ENCODE measurements at regions not wholly inside any gene's neighbourhood (a gene's known extent, or its start where the extent isn't known, plus 50 kb on each side); places are given as distances from the start of the nearest gene placed in this dataset.

GRCh38 chr2:59690849-59691248, 862.6 kb downstream of the BCL11A start:
- Histone ChIP-seq H3K18ac (ENCODE audit: extremely low read depth, low read length) (no peak overlapping the region), H3K23ac (ENCODE audit: insufficient read length) (no peak overlapping the region), H3K56ac (replicated peaks; ENCODE audit: insufficient read length, low read depth, low read length) (no peak overlapping the region), H3K27me3 (replicated peaks in 1 of 4; ENCODE audit: control insufficient read depth in 3 of 4, extremely low read depth in 1 of 4, insufficient read depth in 3 of 4, low read length in 3 of 4) (no peaks in the 10 kb centered on the region), H3K14ac (ENCODE audit: insufficient read length) (no peak overlapping the region), H3K27ac (ENCODE audit: low read depth, low read length) (no peak overlapping the region), H3K79me2 (ENCODE audit: control insufficient read depth in 1 of 2, insufficient read depth in 2 of 2, low read length in 2 of 2) (no peaks in the 10 kb centered on the region), H3K4me3 (ENCODE audit: extremely low read depth in 1 of 4, insufficient read depth in 2 of 4, low read depth in 3 of 4, low read length in 4 of 4) (no peak overlapping the region), H2AFZ (ENCODE audit: low read length) (no peak overlapping the region), H3K4me2 (ENCODE audit: insufficient read depth in 1 of 2, low read depth in 2 of 2, low read length in 2 of 2) (no peak overlapping the region), H4K20me1 (replicated peaks in 1 of 2; ENCODE audit: control insufficient read depth in 1 of 2, insufficient read depth in 2 of 2, low read length in 2 of 2) (no peaks in the 10 kb centered on the region), H3K23me2 (ENCODE audit: low read depth, low read length) (no peaks in the 10 kb centered on the region), H2BK120ac (replicated peaks; ENCODE audit: low read depth, low read length) (no peak overlapping the region), H3K79me1 (ENCODE audit: low read depth, low read length) (no peaks in the 10 kb centered on the region), H3K36me3 (ENCODE audit: control insufficient read depth in 2 of 4, insufficient read depth in 4 of 4, low read length in 3 of 4) (no peaks in the 10 kb centered on the region), H2BK15ac (ENCODE audit: low read length) (no peak overlapping the region), H2BK20ac (ENCODE audit: low read length) (no peak overlapping the region), H4K5ac (ENCODE audit: insufficient read length, low read depth, low read length) (no peak overlapping the region), H3K9me3 (ENCODE audit: insufficient read depth in 2 of 2, low read depth in 1 of 2, low read length in 1 of 2) (no peaks in the 10 kb centered on the region), H2BK12ac (ENCODE audit: low read depth, low read length) (no peak overlapping the region), H3K4me1 (replicated peaks in 1 of 4; ENCODE audit: control insufficient read depth in 3 of 4, insufficient read depth in 4 of 4, low read length in 3 of 4) (no peaks in the 10 kb centered on the region; a peak in 1 of 7 replicates), H3K9ac (replicated peaks in 1 of 4; ENCODE audit: extremely low read depth in 1 of 4, low read depth in 3 of 4, low read length in 3 of 4) (no peak overlapping the region), H2AK5ac (ENCODE audit: low read depth, low read length) (no peak overlapping the region), H4K8ac (ENCODE audit: extremely low read depth, insufficient read depth, low read length) (no peak overlapping the region), H3K4ac (replicated peaks; ENCODE audit: insufficient read length, low read depth, low read length) (no peak overlapping the region), H2BK5ac (ENCODE audit: low read depth, low read length) (no peak overlapping the region), H4K91ac (replicated peaks; ENCODE audit: insufficient read length, low read length) (no peak overlapping the region)
- CTCF ChIA-PET (ENCODE audit: partially characterized antibody), result interaction anchor here (0.9 kb wide), 1 partner anchor 394 kb away, joined by 3 read pairs; no protein-coding TSS in a partner anchor
- no peak for TF ChIP-seq SIX5 (IDR thresholded peaks at IDR 0.05; ENCODE audit: low read depth, low read length)
- no peak for TF ChIP-seq ATF3 (IDR thresholded peaks at IDR 0.05; ENCODE audit: insufficient read depth, low read depth, low read length)
- TF ChIP-seq JUN (IDR thresholded peaks at IDR 0.05; ENCODE audit: low read depth, low read length), result no peak
- TF ChIP-seq CHD1 (IDR thresholded peaks at IDR 0.05; ENCODE audit: low read depth, low read length), result no peak
- TF ChIP-seq BRCA1 (IDR thresholded peaks at IDR 0.05; ENCODE audit: low read depth, low read length), result no peak
- TF ChIP-seq NRF1 (IDR thresholded peaks at IDR 0.05; ENCODE audit: low read depth, low read length), result no peak
- no peak for TF ChIP-seq EZH2 (IDR thresholded peaks at IDR 0.05; ENCODE audit: low read depth, low read length, severe bottlenecking)
- no peak for TF ChIP-seq EP300 (IDR thresholded peaks at IDR 0.05; ENCODE audit: borderline replicate concordance in 1 of 2, low read depth in 2 of 2, low read length in 2 of 2)
- no peak for TF ChIP-seq CREB1 (IDR thresholded peaks at IDR 0.05)
- no peak for TF ChIP-seq CBX8 (IDR thresholded peaks at IDR 0.05; ENCODE audit: borderline replicate concordance, low read depth, low read length)
- no peak for TF ChIP-seq SIRT6 (IDR thresholded peaks at IDR 0.05; ENCODE audit: low read length)
- TF ChIP-seq SP1 (IDR thresholded peaks at IDR 0.05; ENCODE audit: low read depth, low read length), result no peak
- no peak for TF ChIP-seq RBBP5 (IDR thresholded peaks at IDR 0.05; ENCODE audit: borderline replicate concordance, low read depth, low read length)
- no peak for TF ChIP-seq CEBPB (IDR thresholded peaks at IDR 0.05; ENCODE audit: low read depth, low read length)
- no peak for TF ChIP-seq TAF1 (IDR thresholded peaks at IDR 0.05; ENCODE audit: low read depth, low read length)
- no peak for FAIRE-seq
- 91% methylated on average over 4 of the region's 4 CpGs; no CpG with 5 or more reads in 1 of the 2 experiments for WGBS, 2 experiments (ENCODE audit: extremely low coverage in 1 of 2, insufficient coverage in 1 of 2, insufficient read length in 1 of 2, insufficient replicate concordance in 2 of 2, low coverage in 1 of 2, low lambda C conversion rate in 2 of 2, missing lambda C conversion rate in 1 of 2)
- POLR2A ChIA-PET (ENCODE audit: partially characterized antibody), result no interaction called here
- no peak for DNase-seq (ENCODE audit: low read depth in 1 of 2, low spot score in 2 of 2)
